SKM-1 (cell line): ENCODE measurements at regions not wholly inside any gene's neighbourhood (a gene's known extent, or its start where the extent isn't known, plus 50 kb on each side); places are given as distances from the start of the nearest gene placed in this dataset.

Experiments
- DNase-seq: peaks from one replicate; lab custom pipeline; 2025; ENCODE audit not compliant: unreplicated experiment; lab: John Stamatoyannopoulos, UW

DNA sequence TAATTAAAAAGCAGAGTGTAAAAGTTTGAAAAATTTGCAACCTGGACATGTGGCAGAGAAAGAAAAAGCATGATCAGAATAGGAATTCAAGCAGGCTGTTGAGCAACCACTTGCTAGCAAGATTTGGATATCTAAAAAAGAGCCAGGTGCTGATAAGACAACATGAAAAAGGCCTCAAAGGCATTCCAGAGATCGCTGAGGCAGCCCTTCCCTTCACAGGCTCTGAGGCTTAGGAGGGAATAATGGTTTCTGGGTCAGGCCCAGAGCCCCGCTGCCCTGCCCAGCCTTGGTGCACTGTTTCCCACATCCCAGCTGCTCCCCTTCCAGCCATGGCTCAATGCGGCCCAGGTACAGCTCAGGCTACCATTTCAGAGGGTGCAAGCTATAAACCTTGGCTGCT lies 64.1 kb upstream of the EEPD1 start:
- DNase-seq: no peak

DNA sequence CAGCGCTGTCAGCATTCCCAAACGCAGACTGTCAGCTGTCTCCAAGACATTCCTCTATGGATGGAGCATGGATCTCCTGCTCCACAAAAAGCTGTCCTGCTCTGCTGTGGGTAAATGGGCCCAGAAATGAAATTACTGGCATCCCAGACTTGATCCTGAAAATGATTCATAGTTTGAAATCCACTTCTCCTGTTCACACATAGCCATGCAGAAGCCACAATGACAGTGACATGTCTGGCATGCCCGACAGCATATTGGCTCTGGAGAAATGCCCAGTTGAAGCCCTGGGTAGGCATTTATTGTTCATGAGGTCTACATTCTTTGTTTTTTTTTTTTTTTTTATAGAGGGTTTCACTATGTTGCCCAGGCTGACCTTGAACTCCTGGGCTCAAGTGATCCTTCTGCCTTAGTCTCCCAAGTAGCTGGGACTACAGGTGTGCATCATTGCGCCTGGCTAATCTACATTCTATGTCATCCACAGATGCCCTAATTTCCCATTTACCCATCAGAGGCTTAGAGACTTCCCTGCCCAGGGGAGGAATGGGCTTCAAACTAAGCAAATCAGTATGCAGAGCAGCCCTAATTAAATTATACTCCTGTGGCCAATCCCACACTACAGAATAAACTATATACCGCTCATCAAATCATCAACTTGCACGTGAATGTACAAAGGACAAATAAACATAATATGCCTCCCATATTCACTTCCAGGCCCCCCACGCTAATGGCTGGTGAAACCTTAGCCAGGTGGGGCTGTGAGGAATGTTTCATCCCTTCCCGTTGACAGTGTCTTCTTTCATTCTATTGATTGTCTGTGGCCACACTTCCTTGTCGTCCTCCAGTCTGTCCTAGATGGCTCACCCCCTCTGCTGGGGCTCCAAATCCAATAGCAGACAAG lies 61.8 kb upstream of the EEPD1 start:
- DNase-seq: no peak

DNA sequence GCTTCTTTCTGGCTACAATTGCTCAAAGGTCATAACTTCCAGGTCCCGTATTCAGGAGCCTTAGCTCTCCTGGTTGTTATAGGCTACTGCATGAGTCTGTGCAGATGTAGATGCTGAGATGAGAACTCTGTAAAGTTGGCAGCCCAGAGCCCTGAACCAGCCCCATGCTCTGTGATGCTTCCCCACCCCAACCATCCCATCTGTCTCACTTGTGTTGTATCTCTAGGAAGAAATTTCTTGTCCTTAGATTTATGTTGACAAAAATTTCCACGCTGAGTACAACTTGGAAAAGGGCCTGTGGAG lies 61.2 kb upstream of the EEPD1 start:
- no peak for DNase-seq

DNA sequence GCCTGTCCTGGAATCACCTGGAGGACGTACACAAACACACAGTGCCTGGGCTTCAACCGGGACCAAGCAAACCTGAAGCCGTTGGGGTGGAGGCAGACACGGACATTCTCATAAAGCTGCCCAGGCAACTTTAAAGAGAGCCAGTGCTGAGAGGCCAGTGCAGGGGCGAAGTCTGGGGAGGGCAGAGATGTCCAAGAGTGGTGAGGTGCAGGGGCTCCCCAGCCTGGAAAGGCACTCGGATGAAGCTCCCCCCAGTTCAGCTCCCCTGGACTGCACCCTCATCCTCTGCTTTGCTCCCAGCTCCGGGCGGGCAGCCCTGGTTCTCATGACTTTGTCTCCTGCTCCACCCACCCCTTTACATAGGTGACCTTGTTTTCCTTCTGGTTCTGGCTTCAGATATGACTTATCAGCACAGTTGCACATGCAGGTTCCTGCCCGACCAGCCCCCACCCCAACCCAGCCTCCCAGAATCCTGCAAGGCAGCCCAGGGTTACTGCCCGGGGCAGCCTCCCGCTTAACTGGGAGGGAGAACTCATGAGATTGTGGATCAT lies 60.8 kb upstream of the EEPD1 start:
- DNase-seq: no peak

DNA sequence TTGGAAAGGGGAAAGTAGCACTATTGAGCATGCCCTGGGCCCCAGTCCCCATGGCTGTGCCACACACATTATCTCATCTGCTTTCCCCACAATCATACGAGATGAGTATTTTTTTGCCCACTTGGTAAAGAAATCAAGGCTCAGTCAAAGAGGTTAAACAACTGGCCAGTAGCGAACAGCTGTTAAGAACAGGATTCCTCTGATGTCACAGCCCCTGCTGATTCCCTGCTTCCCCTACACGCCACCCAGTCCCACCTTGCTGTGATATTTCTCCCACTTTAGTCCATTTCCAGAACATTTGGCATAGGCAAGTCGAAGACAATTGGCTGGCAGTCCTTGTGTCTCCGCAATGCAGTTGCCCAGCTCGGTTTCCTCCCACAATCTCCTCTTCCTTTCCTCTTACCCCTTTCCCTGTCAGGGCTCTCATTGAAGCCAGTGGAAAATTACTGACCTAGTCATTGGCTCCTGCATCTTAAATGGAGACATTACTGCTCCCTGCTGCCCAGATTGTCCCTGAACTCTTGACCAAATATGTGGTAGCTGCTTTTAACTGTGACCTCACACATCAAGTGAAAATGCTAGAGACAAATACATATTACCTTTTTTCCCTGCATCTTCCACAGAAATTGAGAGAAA lies 56.5 kb upstream of the EEPD1 start:
- DNase-seq: no peak

DNA sequence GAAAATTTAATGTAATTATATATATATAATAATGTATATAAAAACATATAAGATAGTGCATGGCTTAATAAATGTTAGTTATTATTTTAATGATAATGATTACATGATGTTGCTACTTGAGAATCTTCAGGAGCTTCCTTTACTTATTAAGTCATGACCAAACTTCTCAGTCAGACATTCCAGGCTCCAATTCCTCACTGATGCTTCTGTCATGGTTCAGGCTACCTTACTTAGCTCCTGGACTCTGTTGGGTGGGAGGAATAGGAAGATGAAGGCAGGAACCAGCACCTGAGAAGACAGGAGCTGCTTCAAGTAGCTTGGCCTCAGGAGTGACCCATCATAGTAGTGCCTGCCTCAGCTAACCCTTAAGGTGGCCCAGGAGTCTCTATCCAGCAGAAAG lies 55.0 kb upstream of the EEPD1 start:
- no peak for DNase-seq

DNA sequence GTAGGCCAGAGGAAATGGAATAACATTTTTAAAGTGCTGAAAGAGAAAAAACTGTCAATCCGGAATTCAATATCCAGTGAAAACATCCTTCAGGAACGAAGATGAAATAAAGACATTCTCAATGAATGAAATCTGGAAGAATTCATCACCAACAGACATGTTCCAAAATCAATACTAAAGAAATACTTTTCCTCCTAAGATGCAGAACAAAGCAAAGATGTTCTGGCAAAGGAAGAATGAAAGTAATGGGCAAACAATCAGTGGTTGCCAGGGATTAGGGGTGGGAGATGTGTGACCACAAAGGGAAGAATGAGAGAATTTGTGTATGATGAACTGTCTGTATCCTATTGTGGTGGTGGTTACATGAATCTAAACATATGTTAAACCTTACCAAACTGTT lies 52.8 kb upstream of the EEPD1 start:
- DNase-seq: no peak

DNA sequence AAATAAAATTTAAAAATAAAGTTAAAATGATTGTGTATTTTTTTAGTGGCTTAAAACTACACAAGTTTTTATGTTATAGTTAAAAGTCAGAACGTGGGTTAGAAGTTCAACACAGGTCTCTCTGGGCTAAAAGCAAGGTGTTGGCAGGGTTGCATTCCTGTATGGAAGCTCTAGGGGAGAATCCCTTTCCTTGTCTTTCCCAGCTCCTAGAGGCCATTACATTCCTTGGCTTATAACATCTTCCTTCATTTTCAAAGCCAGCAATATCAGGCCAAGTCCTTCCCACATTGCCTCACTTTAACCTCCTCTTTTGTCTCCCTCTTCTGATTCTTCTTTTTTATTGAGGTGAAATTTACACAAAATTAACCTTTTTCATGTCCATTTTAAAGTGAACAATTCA lies 52.4 kb upstream of the EEPD1 start:
- DNase-seq: no peak
